Ishikawa (cell line): ENCODE measurements at regions not wholly inside any gene's neighbourhood (a gene's known extent, or its start where the extent isn't known, plus 50 kb on each side); places are given as distances from the start of the nearest gene placed in this dataset.

Source experiments
- CEBPB ChIP-seq: IDR thresholded peaks from 2 replicates; pipeline ENCODE4 v1.6.1; 2012
- CREB1 ChIP-seq: IDR thresholded peaks from 2 replicates; pipeline ENCODE4 v1.6.1; 2012; ENCODE audit warnings: low read depth
- EP300 ChIP-seq: IDR thresholded peaks from 2 replicates; pipeline ENCODE4 v1.6.1; 2012; ENCODE audit warnings: borderline replicate concordance
- FOXM1 ChIP-seq: IDR thresholded peaks from 2 replicates; pipeline ENCODE4 v1.6.1; 2012; ENCODE audit warnings: low read depth, borderline replicate concordance
- NFIC ChIP-seq: IDR thresholded peaks from 2 replicates; pipeline ENCODE4 v1.6.1; 2012
- RAD21 ChIP-seq: IDR thresholded peaks from 2 replicates; pipeline ENCODE4 v1.6.1; 2012; ENCODE audit warnings: low read depth
- TAF1 ChIP-seq: IDR thresholded peaks from 2 replicates; pipeline ENCODE4 v1.6.1; 2012; ENCODE audit warnings: low read depth, mild to moderate bottlenecking
- TEAD4 ChIP-seq: IDR thresholded peaks from 2 replicates; pipeline ENCODE4 v1.6.1; 2012
- USF1 ChIP-seq: IDR thresholded peaks from 2 replicates; pipeline ENCODE4 v1.6.1; 2012
- YY1 ChIP-seq: IDR thresholded peaks from 2 replicates; pipeline ENCODE4 v1.6.1; 2012; ENCODE audit warnings: low read depth
- ZBTB7A ChIP-seq: IDR thresholded peaks from 2 replicates; pipeline ENCODE4 v1.6.1; 2012; ENCODE audit warnings: low read depth
- TF ChIP-seq, protein P1 (sequence below): IDR thresholded peaks from 2 replicates; pipeline ENCODE4 v1.6.1; 2012; ENCODE audit warnings: low read depth, mild to moderate bottlenecking
- TF ChIP-seq, protein P2 (sequence below): IDR thresholded peaks from 2 replicates; pipeline ENCODE4 v1.6.1; 2012

GRCh38 chr13:107203146-107203847 is 635.4 kb upstream of the ARGLU1 start:
- TF ChIP-seq TAF1 = no peak
- TF ChIP-seq CEBPB = no peak
- TF ChIP-seq, protein P1, sequence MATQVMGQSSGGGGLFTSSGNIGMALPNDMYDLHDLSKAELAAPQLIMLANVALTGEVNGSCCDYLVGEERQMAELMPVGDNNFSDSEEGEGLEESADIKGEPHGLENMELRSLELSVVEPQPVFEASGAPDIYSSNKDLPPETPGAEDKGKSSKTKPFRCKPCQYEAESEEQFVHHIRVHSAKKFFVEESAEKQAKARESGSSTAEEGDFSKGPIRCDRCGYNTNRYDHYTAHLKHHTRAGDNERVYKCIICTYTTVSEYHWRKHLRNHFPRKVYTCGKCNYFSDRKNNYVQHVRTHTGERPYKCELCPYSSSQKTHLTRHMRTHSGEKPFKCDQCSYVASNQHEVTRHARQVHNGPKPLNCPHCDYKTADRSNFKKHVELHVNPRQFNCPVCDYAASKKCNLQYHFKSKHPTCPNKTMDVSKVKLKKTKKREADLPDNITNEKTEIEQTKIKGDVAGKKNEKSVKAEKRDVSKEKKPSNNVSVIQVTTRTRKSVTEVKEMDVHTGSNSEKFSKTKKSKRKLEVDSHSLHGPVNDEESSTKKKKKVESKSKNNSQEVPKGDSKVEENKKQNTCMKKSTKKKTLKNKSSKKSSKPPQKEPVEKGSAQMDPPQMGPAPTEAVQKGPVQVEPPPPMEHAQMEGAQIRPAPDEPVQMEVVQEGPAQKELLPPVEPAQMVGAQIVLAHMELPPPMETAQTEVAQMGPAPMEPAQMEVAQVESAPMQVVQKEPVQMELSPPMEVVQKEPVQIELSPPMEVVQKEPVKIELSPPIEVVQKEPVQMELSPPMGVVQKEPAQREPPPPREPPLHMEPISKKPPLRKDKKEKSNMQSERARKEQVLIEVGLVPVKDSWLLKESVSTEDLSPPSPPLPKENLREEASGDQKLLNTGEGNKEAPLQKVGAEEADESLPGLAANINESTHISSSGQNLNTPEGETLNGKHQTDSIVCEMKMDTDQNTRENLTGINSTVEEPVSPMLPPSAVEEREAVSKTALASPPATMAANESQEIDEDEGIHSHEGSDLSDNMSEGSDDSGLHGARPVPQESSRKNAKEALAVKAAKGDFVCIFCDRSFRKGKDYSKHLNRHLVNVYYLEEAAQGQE = no peak
- no peak for TF ChIP-seq EP300
- no peak for TF ChIP-seq FOXM1
- TF ChIP-seq RAD21 = no peak
- TF ChIP-seq YY1 = no peak
- no peak for TF ChIP-seq NFIC
- TF ChIP-seq ZBTB7A = no peak
- TF ChIP-seq, protein P2, sequence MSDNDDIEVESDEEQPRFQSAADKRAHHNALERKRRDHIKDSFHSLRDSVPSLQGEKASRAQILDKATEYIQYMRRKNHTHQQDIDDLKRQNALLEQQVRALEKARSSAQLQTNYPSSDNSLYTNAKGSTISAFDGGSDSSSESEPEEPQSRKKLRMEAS = no peak
- no peak for TF ChIP-seq USF1
- TF ChIP-seq TEAD4 = no peak
- no peak for TF ChIP-seq CREB1
